MCF 10A (cell line): ENCODE measurements at regions not wholly inside any gene's neighbourhood (a gene's known extent, or its start where the extent isn't known, plus 50 kb on each side); places are given as distances from the start of the nearest gene placed in this dataset.

Experiments
- BruUV-seq: library from RNA; stranded (reverse); fragments of 400-500 nt; replicated peaks from 2 replicates; lab custom pipeline; 2021; lab: Mats Ljungman, UMichigan
- CTCF ChIA-PET: fragments of 300-600 bp; sonication (Branson Sonifier 250); formaldehyde crosslinking; extraction: SDS; loops from one replicate; lab custom pipeline; 2021; ENCODE audit warnings: antibody characterized with exemption, inconsistent platforms; lab: Yijun Ruan, JAX
- POLR2A ChIA-PET: fragments of 300-600, 350-650 bp; sonication (Branson Sonifier 250); formaldehyde crosslinking; extraction: SDS; loops from one replicate; lab custom pipeline; 2020; ENCODE audit warnings: antibody characterized with exemption, inconsistent platforms; lab: Yijun Ruan, JAX
- DNase-seq: peaks from one replicate; pipeline ENCODE4 v3.0.0-alpha.2; 2018; ENCODE audit not compliant: unreplicated experiment
- H3K27ac Mint-ChIP-seq: one replicate; pipeline ENCODE4 v1.8.0; 2022; ENCODE audit warnings: mild to moderate bottlenecking, low read depth, mixed read lengths; ENCODE audit not compliant: unreplicated experiment
- H3K27me3 Mint-ChIP-seq: one replicate; pipeline ENCODE4 v1.8.0; 2022; ENCODE audit warnings: mixed read lengths; ENCODE audit not compliant: insufficient read depth, unreplicated experiment
- H3K36me3 Mint-ChIP-seq: one replicate; pipeline ENCODE4 v1.8.0; 2022; ENCODE audit warnings: mild to moderate bottlenecking, moderate library complexity, mixed read lengths; ENCODE audit not compliant: insufficient read depth, unreplicated experiment
- H3K4me1 Mint-ChIP-seq: one replicate; pipeline ENCODE4 v1.8.0; 2022; ENCODE audit warnings: mixed read lengths; ENCODE audit not compliant: insufficient read depth, unreplicated experiment
- H3K4me3 Mint-ChIP-seq: one replicate; pipeline ENCODE4 v1.8.0; 2022; ENCODE audit warnings: mild to moderate bottlenecking, moderate library complexity, mixed read lengths; ENCODE audit not compliant: unreplicated experiment
- H3K9me3 Mint-ChIP-seq: one replicate; pipeline ENCODE4 v1.8.0; 2022; ENCODE audit warnings: mixed read lengths; ENCODE audit not compliant: unreplicated experiment
- intact Hi-C: fragments of 100-400 bp; cut with micrococcal nuclease; formaldehyde crosslinking; loops from 2 replicates; pipeline ENCODE4 v1.14.1; 2022
- TF ChIP-seq, protein P1 (sequence below): fragments of 200-600 bp; IDR thresholded peaks from one replicate; pipeline ENCODE4 v1.8.0; 2022; ENCODE audit warnings: antibody characterized with exemption, mild to moderate bottlenecking; ENCODE audit not compliant: unreplicated experiment

DNA sequence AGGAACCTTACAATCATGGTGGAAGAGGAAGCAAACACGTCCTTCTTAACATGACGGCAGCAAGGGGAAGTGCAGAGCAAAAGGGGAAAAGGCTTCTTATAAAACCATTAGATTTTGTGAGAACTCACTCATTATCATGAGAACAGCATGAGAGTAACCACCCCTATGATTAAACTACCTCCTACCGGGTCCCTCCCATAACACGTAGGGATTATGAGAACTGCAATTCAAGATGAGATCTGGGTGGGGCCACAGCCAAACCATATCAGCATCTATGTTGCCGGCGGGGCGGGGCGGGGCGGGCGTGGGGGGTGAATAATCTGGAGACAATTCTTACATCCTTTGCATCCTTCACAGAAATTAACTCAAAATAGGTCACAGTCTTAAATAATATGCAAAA, 58.8 kb upstream of the GFPT2 start:
- Mint-ChIP-seq H3K9me3 (peaks cover under 1% of the 10 kb centered on the region), H3K27me3 (no peaks in the 10 kb centered on the region), H3K4me3 (no peak overlapping the region), H3K27ac (no peak overlapping the region), H3K36me3 (no peaks in the 10 kb centered on the region), H3K4me1 (no peaks in the 10 kb centered on the region)
- DNase-seq: no peak
- intact Hi-C loops: no loop called here
- ChIA-PET POLR2A (interaction anchor here (0.7 kb wide), 1 partner anchor 417 kb away, joined by 3 read pairs; no protein-coding TSS in a partner anchor), CTCF (no interaction called here)
- no TSS peak for BruUV-seq
- TF ChIP-seq, protein P1, sequence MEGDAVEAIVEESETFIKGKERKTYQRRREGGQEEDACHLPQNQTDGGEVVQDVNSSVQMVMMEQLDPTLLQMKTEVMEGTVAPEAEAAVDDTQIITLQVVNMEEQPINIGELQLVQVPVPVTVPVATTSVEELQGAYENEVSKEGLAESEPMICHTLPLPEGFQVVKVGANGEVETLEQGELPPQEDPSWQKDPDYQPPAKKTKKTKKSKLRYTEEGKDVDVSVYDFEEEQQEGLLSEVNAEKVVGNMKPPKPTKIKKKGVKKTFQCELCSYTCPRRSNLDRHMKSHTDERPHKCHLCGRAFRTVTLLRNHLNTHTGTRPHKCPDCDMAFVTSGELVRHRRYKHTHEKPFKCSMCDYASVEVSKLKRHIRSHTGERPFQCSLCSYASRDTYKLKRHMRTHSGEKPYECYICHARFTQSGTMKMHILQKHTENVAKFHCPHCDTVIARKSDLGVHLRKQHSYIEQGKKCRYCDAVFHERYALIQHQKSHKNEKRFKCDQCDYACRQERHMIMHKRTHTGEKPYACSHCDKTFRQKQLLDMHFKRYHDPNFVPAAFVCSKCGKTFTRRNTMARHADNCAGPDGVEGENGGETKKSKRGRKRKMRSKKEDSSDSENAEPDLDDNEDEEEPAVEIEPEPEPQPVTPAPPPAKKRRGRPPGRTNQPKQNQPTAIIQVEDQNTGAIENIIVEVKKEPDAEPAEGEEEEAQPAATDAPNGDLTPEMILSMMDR: no peak

DNA sequence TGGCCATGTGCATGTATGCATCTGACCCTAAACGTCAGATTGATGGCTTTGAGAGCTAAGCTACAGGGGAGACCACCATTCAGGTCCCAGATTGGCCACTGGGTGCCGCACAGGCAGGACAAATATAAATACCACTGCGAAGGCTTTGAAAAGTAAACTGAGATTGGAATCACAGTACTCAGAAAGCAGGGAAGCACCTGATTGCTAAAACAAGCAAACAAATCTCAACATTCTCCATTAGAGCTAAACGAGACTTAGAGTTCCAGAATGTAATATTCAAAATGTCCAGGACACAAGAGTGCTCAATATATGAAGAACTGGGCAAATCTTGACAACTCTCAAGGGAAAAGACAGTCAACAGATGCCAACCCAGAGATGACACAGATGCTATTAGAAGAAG, 61.0 kb upstream of the GFPT2 start:
- Mint-ChIP-seq H3K9me3 (peaks cover 7% of the 10 kb centered on the region), H3K27me3 (peaks cover 20% of the 10 kb centered on the region), H3K27ac (no peak overlapping the region), H3K4me1 (no peaks in the 10 kb centered on the region), H3K4me3 (no peak overlapping the region), H3K36me3 (no peaks in the 10 kb centered on the region)
- no TSS peak for BruUV-seq
- ChIA-PET POLR2A (no interaction called here), CTCF (no interaction called here)
- no peak for DNase-seq
- TF ChIP-seq, protein P1: no peak
- intact Hi-C loops: no loop called here

DNA sequence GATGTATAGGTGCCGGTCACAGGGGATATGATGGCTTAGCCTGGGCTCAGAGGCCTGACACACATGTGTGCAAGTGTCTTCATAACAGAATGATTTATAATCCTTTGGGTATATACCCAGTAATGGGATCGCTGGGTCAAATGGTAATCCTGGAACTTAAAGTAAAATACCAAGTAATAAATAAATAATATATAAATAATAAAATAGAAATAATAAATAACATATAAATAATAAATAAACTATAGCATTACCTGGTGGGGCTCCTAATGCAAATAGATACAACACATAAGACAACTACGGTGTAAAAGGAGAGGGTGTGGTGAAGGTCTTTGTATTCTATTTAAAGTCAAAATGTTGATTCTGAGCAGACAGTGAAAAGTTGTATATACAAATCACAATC, 68.5 kb upstream of the GFPT2 start:
- Mint-ChIP-seq H3K36me3 (peaks cover 6% of the 10 kb centered on the region), H3K4me1 (peaks cover 9% of the 10 kb centered on the region), H3K4me3 (no peak overlapping the region), H3K9me3 (peaks cover 7% of the 10 kb centered on the region), H3K27ac (no peak overlapping the region), H3K27me3 (peaks cover 24% of the 10 kb centered on the region)
- ChIA-PET POLR2A (no interaction called here), CTCF (interaction anchor here (0.6 kb wide), 1 partner anchor 781 kb away, joined by 3 read pairs; no protein-coding TSS in a partner anchor)
- DNase-seq: no peak
- intact Hi-C loops: no loop called here
- TF ChIP-seq, protein P1: no peak
- BruUV-seq: no TSS peak

DNA sequence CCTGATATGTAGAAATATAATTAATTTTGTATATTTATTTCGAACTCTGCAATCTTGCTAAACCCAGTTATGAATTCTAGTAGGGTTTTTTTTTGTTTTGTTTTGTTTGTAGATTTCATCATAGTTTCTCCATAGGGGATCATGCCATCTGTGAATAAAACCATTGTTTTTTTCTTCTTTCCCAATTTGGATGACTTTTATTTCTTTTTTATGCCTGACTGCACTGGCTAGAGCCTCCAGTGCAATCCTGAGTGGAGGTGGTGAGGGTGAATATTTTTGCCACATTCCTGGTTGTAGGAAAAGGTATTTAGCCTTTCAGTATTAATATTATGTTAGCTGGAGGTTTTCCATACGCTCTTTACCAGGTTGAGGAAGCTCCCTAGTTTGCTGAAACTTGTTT, 70.0 kb upstream of the GFPT2 start:
- intact Hi-C loops: no loop called here
- CTCF ChIA-PET: interaction anchor here (0.7 kb wide), 1 partner anchor 18 kb away, joined by 4 read pairs; no protein-coding TSS in a partner anchor
- POLR2A ChIA-PET: no interaction called here
- H3K36me3 Mint-ChIP-seq: peaks cover 6% of the 10 kb centered on the region
- H3K4me1 Mint-ChIP-seq: peaks cover 9% of the 10 kb centered on the region
- TF ChIP-seq, protein P1: no peak
- no peak overlapping the region for H3K4me3 Mint-ChIP-seq
- DNase-seq: peak; percentile 37
- H3K27me3 Mint-ChIP-seq: peaks cover 14% of the 10 kb centered on the region
- peak overlapping the region; percentile 16 for H3K27ac Mint-ChIP-seq
- H3K9me3 Mint-ChIP-seq: no peaks in the 10 kb centered on the region
- no TSS peak for BruUV-seq
